ENCODE measurements at regions not wholly inside any gene's neighbourhood (a gene's known extent, or its start where the extent isn't known, plus 50 kb on each side); places are given as distances from the start of the nearest gene placed in this dataset.

DNA sequence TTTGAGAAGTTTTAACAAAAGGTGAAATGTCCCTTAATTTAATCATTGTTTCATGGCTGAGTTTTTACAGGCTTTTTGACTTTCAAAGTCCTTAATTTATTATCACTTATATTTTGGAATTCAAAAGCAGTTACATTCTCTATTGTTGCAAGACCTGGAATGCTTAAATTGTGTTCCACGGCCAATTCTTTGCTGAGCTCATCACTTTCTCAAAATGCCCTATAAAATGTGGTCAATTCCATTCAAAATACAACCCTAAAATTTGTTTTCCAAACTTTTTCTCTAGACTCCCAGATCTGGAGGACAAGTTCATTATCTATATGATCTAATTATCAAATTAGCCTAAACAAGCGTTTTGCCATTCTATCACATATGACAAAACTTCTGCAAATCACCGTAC lies 1051.2 kb downstream of the TDRD15 start:
- no peak for TF ChIP-seq POLR2A (IDR thresholded peaks at IDR 0.05)
- no peak for TF ChIP-seq CTCF (IDR thresholded peaks at IDR 0.05)

Data from heart left ventricle (tissue), 13 donors.